Gastrocnemius medialis (tissue), 4 donors: ENCODE measurements at regions not wholly inside any gene's neighbourhood (a gene's known extent, or its start where the extent isn't known, plus 50 kb on each side); places are given as distances from the start of the nearest gene placed in this dataset.

ENCODE experiments used
- POLR2A ChIP-seq, 2 donors: fragments of 450-650 bp; IDR thresholded peaks; one replicate each; pipeline ENCODE4 v1.6.1; 2017; ENCODE audit warnings: antibody characterized with exemption in 2 of 2, mild to moderate bottlenecking in 2 of 2, moderate library complexity in 2 of 2
- TF ChIP-seq, protein P1 (sequence below), 5 experiments: fragments of 450-650 bp in 3 of 5; fragments of 200-600 bp in 2 of 5; sonication (generic) in 2 of 5; IDR thresholded peaks in 4 of 5; conservative IDR thresholded peaks in 1 of 5; 1 replicate in 4 of 5; 2 replicates in 1 of 5; pipeline ENCODE4 v1.5.1; 2016 to 2019; ENCODE audit warnings: antibody characterized with exemption in 5 of 5, mild to moderate bottlenecking in 3 of 5, moderate library complexity in 3 of 5

DNA sequence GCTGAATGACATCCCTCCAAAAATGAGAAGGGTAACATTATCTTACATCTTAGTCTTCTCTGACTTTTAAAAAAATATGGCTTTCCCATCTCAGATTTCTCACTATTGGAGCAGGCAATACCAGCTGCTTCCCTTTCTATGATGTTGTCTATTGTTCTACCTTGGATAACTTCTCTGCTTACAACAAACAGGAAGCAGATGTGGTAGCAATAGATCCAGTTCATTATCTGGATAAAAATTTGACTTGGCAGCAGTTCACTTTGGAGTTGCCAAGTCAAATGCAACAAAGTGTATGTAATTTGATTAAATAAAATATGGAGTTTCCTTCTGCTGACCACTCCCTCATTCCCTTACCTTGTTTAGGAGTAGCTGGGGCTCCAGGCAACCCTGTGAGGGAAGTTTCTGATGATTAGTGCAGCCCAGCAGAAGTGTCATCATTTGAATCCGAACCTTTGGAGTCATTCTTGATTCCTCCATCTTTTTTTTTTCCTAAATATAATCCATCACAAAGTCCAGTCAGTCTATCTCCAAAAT lies 72.0 kb upstream of the GPRIN3 start:
- TF ChIP-seq, protein P1, sequence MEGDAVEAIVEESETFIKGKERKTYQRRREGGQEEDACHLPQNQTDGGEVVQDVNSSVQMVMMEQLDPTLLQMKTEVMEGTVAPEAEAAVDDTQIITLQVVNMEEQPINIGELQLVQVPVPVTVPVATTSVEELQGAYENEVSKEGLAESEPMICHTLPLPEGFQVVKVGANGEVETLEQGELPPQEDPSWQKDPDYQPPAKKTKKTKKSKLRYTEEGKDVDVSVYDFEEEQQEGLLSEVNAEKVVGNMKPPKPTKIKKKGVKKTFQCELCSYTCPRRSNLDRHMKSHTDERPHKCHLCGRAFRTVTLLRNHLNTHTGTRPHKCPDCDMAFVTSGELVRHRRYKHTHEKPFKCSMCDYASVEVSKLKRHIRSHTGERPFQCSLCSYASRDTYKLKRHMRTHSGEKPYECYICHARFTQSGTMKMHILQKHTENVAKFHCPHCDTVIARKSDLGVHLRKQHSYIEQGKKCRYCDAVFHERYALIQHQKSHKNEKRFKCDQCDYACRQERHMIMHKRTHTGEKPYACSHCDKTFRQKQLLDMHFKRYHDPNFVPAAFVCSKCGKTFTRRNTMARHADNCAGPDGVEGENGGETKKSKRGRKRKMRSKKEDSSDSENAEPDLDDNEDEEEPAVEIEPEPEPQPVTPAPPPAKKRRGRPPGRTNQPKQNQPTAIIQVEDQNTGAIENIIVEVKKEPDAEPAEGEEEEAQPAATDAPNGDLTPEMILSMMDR (IDR thresholded peaks at IDR 0.05 in 4 of 5, conservative IDR thresholded peaks at IDR 0.05 in 1 of 5) = no peak
- TF ChIP-seq POLR2A (IDR thresholded peaks at IDR 0.05) = no peak
